ENCODE measurements at regions not wholly inside any gene's neighbourhood (a gene's known extent, or its start where the extent isn't known, plus 50 kb on each side); places are given as distances from the start of the nearest gene placed in this dataset.
A peak's percentile ranks its signal among the peaks of the same experiment; 100 is the strongest.

DNA sequence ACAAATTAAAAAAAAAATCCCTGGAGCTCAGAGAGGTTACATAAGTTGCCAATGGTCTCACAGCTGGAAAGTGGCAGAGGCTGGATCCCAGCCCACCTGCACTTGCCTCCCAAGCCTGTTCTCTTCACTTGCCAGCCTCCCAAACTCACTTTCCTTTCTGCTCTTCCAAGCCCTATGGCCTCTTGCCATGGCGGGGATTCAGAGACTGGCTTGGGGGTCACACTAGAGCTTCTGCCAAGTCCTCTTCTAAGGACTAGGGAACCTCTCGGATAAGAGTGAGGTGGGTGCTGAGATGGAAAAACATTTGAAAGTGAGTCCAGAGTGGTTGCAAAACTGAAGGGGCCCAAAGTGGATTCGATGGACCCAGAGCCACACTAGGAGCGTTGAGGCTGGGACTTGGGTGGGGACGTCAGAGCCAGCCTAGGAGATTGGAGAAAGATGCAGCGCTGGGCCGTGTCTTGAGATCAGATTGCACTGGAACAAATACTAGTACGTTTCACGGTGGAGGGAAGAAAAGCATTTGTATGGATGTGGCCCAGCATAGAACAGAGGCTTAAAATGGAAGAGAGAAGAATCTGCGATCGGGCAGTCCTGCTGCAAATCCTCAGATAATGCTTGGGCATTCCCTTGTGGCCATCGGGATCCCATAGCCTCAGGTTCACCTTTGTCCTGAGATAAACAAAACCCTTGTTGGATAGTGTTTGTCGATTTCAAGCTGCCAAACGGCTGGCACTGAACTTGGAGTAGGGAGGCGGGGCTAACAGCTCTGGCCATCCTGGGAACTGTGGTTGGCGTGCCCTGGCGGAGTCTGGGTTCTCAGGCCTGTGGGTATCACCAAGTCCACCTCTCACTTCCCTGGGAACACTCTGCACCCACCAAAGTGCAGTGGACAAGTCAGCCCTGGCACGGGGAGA, 84.8 kb downstream of the ING1 start:
- peaks cover 10% of the 10 kb centered on the region for H3K4me1 Mint-ChIP-seq
- H3K9me3 Mint-ChIP-seq (ENCODE audit: low read depth), result peaks cover 5% of the 10 kb centered on the region
- no peak for DNase-seq
- peaks cover 66% of the 10 kb centered on the region for H3K27me3 Mint-ChIP-seq
- CTCF ChIA-PET, result no interaction called here
- no peak overlapping the region for H3K4me3 Mint-ChIP-seq
- H3K36me3 Mint-ChIP-seq, result no peaks in the 10 kb centered on the region
- no peak overlapping the region for H3K27ac Mint-ChIP-seq
- ATAC-seq, result no peak

DNA sequence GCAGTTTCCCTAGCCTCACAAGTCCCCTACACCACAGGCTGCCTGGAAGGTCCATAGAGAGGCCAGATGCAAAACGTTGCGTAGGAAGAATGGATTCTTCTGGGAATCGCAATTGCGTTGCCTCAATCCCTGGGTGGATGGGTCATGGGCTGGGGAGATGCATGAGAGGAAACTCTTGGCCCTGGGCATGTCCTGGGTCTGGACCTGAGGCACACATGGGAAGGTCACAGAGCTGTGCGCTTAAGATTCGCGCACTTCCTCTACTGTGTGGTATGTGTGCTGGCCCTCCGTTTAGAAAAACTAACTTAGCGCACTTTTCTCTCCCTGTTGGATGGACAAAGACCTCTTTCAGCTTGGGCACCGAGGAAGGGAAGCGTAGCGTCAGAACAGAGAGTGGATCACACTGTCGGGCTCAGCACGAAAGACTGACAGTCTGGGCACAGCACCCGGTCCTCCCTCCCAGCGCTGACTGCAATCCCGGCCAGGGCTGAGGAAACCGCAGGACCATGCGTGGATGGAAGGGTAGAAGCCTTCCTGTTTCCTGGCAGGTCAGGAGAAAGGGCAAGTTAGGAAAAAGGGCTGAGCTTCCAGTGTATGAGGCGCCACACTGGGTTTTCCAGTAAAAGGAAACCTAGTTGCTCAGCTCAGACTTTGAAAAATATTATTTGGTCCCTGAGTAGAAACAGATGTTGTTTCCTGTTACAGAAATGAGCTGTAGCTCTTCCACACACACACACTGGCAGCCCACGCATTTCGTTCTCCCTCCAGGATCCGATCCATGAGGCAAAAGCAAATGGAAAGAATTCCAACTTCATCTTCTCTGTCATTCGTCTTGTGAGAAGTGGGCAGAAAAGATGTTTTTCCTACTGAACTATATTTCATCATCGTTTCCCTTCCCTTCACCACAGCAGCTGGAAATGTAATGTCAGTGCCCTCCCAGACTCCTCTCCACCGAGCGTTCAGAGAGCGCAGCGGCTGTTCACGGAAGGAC, 86.0 kb downstream of the ING1 start:
- Mint-ChIP-seq H3K9me3 (ENCODE audit: low read depth) (peaks cover 3% of the 10 kb centered on the region), H3K4me3 (peak overlapping the region; percentile 18), H3K36me3 (no peaks in the 10 kb centered on the region), H3K27ac (no peak overlapping the region), H3K27me3 (peaks cover 72% of the 10 kb centered on the region), H3K4me1 (peaks cover 10% of the 10 kb centered on the region)
- CTCF ChIA-PET, result interaction anchor here (0.8 to 1.9 kb wide), 3 partner anchors 18 to 155 kb away, joined by 3 to 4 read pairs (median 3); no protein-coding TSS in a partner anchor
- DNase-seq (no peak), ATAC-seq (no peak)

DNA sequence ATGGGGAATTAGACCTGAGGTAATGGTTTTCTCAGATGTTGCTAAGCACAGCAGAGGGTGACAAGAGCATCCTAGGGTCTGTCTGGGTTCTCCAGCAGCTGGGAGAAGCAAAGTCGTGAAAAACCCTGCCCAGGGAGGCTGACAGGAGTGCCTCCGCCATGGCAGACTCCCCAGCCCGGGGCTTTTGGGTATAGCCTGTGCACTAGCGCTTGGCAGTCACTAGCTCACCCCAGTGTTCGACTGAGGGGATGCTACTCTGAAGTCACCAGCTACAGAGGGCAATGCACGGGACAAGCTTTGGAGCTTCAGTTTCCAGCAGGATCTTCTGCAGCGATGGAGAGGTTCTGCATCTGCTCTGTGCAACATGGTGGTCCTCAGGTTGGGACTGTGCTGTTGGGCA, 87.5 kb downstream of the ING1 start:
- peaks cover 10% of the 10 kb centered on the region for H3K4me1 Mint-ChIP-seq
- H3K4me3 Mint-ChIP-seq, result no peak overlapping the region
- DNase-seq (no peak), ATAC-seq (peak; percentile 57)
- H3K36me3 Mint-ChIP-seq, result no peaks in the 10 kb centered on the region
- CTCF ChIA-PET, result interaction anchor here (0.9 to 1.9 kb wide), 2 partner anchors 117 to 156 kb away, joined by 3 to 4 read pairs; no protein-coding TSS in a partner anchor
- H3K9me3 Mint-ChIP-seq (ENCODE audit: low read depth), result no peaks in the 10 kb centered on the region
- no peak overlapping the region for H3K27ac Mint-ChIP-seq
- H3K27me3 Mint-ChIP-seq, result peaks cover 74% of the 10 kb centered on the region

DNA sequence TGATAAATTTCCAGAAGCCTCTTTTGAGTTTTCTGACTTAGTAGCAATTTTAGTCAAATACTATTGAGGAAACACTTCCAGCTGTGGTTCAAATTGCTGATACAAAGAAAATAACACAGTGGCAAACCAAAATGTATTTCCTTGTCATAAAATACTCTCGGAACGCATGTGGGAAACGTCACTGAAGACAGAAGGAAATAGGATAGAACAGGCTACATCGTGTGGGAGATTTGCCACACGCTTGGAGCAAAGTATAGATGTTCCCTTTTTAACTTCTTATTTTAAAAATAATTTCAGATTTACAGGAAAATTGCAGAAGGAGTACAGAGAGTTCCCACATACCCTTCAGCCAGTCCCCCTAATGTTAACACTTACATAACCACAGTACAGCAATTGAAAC, 88.8 kb downstream of the ING1 start:
- Mint-ChIP-seq H3K4me1 (peaks cover 10% of the 10 kb centered on the region), H3K27ac (no peak overlapping the region), H3K27me3 (peaks cover 66% of the 10 kb centered on the region), H3K9me3 (ENCODE audit: low read depth) (no peaks in the 10 kb centered on the region), H3K4me3 (no peak overlapping the region), H3K36me3 (no peaks in the 10 kb centered on the region)
- CTCF ChIA-PET, result no interaction called here
- DNase-seq, result no peak
- no peak for ATAC-seq

DNA sequence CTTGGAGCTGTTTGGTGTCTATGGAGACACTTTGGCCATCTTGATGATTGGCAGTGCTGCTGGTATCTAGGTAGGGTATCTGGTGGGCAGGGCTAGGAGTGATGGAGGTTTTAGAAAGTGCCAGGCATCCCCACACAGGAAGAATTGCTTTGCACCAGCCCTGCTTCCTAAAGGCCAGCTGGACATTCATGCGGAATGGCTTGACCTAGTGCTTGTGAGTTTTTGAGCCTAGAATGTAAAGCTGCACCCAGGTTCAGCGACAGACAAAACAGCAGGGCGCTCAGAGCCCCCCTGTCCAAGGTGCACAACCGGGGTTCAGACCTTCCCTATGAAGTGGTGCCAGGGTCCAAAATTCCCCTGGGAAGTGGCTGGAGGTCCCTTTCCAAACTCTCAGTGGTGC, 93.1 kb downstream of the ING1 start:
- CTCF ChIA-PET, result interaction anchor here (1.1 kb wide), 1 partner anchor 11 kb away, joined by 3 read pairs; no protein-coding TSS in a partner anchor
- Mint-ChIP-seq H3K27ac (no peak overlapping the region), H3K9me3 (ENCODE audit: low read depth) (no peaks in the 10 kb centered on the region), H3K36me3 (no peaks in the 10 kb centered on the region), H3K4me3 (no peak overlapping the region), H3K4me1 (peaks cover 1% of the 10 kb centered on the region), H3K27me3 (peaks cover 55% of the 10 kb centered on the region)
- no peak for DNase-seq
- no peak for ATAC-seq

DNA sequence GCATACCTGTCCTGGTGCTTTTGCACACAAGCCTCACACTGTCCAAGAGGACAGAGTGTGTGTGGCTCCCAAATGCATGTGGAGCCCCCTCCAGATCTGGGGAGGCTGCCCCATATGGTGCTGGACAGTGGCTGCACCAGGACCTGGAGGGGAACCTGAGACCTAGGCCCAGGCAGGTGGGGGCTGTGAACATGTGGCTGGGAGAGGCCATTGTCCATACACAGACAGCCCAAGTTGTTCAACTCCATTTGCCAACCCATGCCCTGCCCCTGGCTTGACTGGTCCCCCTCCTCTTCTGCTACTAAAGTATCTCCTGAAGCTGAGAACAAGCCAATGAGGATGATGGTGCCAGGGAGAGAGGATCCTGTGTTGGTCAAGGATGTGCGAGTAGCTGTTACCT, 94.0 kb downstream of the ING1 start:
- Mint-ChIP-seq H3K4me1 (peaks cover 4% of the 10 kb centered on the region), H3K4me3 (no peak overlapping the region), H3K36me3 (no peaks in the 10 kb centered on the region), H3K27me3 (peaks cover 57% of the 10 kb centered on the region), H3K9me3 (ENCODE audit: low read depth) (no peaks in the 10 kb centered on the region), H3K27ac (no peak overlapping the region)
- DNase-seq (no peak), ATAC-seq (no peak)
- CTCF ChIA-PET, result no interaction called here

DNA sequence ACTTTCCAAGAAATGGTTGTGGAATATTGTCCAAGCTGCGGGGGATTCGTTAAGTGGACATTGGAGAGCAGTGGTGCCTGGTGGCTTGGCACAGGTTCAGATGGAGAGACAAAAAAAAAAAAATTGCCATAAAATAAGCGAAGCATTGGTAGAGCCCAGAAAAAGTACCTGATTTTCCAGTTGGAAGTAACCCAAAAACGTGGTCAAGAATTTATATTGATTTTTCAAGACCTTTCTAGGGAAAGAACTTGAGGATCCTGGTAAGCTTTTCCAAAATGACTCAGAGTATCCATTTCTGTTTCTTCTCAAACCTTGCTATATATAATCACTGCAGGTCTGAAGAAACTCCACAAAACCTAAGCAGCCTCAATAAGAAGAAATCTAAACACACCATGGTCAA, 94.6 kb downstream of the ING1 start:
- ATAC-seq (no peak), DNase-seq (no peak)
- H3K9me3 Mint-ChIP-seq (ENCODE audit: low read depth), result no peaks in the 10 kb centered on the region
- H3K4me3 Mint-ChIP-seq, result no peak overlapping the region
- CTCF ChIA-PET, result no interaction called here
- no peaks in the 10 kb centered on the region for H3K36me3 Mint-ChIP-seq
- no peak overlapping the region for H3K27ac Mint-ChIP-seq
- H3K27me3 Mint-ChIP-seq, result peaks cover 55% of the 10 kb centered on the region
- peaks cover 4% of the 10 kb centered on the region for H3K4me1 Mint-ChIP-seq

DNA sequence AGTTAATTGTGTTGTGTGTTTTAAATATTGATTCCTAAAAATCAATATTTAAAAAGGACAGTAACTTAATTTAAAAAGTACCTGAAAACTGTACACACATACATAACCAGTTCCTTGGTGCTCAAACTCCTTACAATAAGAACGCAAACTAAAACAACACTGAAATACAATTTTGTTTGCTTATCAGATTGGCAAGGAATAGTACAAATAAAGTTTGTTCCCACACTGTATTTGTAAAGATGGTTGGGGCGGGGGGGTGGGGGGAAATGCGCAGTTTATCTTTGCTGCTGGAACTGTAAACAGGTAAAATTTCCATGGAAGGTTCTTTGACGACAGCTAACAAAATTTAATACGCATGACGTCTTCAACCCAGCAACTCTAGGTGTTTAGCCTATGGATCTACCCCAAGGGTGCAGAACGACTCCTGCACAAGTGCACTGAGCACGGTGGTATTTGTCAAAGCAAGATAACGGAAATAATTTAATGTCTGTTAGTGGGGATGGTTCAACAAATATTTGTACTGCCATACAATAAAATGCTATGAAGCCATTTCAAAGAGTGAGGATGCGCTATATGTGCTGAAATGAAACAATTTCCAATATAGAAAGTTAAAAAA, 96.5 kb downstream of the ING1 start:
- H3K4me1 Mint-ChIP-seq, result peaks cover 4% of the 10 kb centered on the region
- ATAC-seq (no peak), DNase-seq (no peak)
- H3K27ac Mint-ChIP-seq, result no peak overlapping the region
- H3K4me3 Mint-ChIP-seq, result no peak overlapping the region
- H3K9me3 Mint-ChIP-seq (ENCODE audit: low read depth), result no peaks in the 10 kb centered on the region
- CTCF ChIA-PET, result no interaction called here
- H3K36me3 Mint-ChIP-seq, result no peaks in the 10 kb centered on the region
- H3K27me3 Mint-ChIP-seq, result peaks cover 51% of the 10 kb centered on the region

DNA sequence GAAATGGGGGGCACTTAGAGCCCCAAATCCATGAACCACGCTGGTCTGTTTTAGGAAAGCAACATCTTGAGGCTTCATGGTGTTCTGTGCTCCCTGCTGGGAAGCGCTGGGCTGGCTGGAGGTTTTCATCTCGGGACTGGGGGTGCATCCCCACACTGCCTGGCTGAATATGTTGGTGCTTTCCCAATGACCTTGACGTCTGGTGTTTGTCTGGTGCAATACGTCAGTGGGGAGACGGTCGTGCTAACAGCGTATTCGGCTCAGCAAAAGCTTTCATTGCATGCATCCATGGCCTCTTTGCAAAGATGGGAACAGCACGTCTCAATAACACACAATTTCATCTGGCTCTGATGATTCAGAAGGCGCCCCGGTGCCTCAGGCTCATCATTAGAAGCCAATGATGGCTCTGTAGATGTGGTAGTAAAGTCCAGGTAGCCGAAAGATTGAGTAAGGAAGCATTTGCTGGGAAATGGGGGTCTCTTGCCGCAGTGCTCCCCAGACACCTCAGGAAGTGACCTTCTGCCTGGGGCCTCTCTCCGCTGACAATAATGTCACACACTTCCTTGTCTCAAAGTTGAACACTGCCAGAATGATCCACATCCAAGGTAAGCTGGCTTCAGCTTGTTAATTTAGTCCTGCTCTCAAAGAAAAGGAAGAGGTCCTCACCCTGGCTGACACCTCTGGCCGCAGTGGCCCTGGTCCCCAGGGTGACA, 97.7 kb downstream of the ING1 start:
- no peak overlapping the region for H3K27ac Mint-ChIP-seq
- peaks cover 4% of the 10 kb centered on the region for H3K4me1 Mint-ChIP-seq
- DNase-seq (no peak), ATAC-seq (no peak)
- no peaks in the 10 kb centered on the region for H3K9me3 Mint-ChIP-seq (ENCODE audit: low read depth)
- CTCF ChIA-PET, result interaction anchor here (1.5 kb wide), 1 partner anchor 130 kb away, joined by 4 read pairs; no protein-coding TSS in a partner anchor
- no peak overlapping the region for H3K4me3 Mint-ChIP-seq
- H3K27me3 Mint-ChIP-seq, result peaks cover 41% of the 10 kb centered on the region
- no peaks in the 10 kb centered on the region for H3K36me3 Mint-ChIP-seq

DNA sequence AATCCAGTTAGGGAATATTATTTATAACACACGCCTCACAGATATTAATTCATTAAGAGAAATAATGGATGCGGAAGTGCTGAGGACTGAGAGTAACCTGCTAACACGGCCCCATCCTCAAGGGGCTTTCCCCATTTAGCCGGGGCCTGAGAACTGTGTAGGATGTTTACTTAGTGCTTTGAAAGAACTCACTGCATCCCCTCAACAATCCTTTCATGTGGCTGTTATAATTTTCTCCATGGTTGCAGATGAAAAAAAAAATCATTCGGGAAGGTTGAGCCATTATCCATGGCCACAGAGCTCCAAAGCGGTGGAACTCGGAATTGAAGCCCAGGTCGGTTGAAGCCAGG, 98.2 kb downstream of the ING1 start:
- Mint-ChIP-seq H3K4me3 (no peak overlapping the region), H3K27me3 (peaks cover 41% of the 10 kb centered on the region), H3K36me3 (no peaks in the 10 kb centered on the region), H3K9me3 (ENCODE audit: low read depth) (no peaks in the 10 kb centered on the region), H3K4me1 (peaks cover 4% of the 10 kb centered on the region), H3K27ac (no peak overlapping the region)
- ATAC-seq (no peak), DNase-seq (no peak)
- CTCF ChIA-PET, result interaction anchor here (1.5 kb wide), 1 partner anchor 131 kb away, joined by 4 read pairs; no protein-coding TSS in a partner anchor

DNA sequence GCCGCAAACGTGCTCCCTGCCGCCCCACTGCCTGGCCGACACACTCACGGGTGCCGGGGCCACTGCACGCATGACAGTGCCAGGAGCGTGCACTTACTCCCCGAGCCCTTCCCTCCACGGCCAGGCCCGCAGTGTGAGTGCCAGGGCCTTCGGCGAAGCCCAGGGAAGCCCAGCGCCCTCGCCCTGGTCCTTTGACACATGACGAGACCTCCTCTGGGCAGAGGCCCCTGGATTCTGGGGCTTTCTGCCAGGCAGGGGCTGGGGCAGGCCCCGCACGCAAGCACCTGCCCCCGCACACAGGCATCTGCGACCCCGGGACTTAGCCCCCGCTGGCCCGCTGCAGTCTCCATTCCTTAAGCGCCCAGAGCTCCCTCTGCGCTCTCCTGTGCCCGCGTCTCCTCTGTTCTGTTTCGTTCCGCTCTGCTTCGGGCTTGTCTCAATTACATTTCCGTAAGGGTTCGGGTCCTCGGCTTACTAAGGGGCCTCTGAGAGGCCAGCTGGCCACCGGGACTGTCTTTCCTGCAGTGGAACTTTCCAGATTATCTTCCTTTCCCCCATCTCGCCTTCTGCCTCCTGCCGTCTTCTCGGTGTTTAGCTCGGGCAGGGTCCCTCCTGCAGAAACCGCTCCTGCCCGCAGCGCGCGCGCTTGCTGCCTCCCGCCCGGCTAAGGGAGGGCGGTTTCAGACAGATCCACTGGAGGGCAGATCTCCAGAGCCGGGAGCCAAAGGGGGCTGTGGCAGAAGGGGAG, 98.8 kb downstream of the ING1 start:
- Mint-ChIP-seq H3K4me1 (peaks cover 4% of the 10 kb centered on the region), H3K9me3 (ENCODE audit: low read depth) (no peaks in the 10 kb centered on the region), H3K27me3 (peaks cover 41% of the 10 kb centered on the region), H3K36me3 (no peaks in the 10 kb centered on the region), H3K27ac (no peak overlapping the region), H3K4me3 (peak overlapping the region; percentile 17)
- CTCF ChIA-PET, result interaction anchor here (1.5 kb wide), 1 partner anchor 131 kb away, joined by 4 read pairs; no protein-coding TSS in a partner anchor
- DNase-seq (no peak), ATAC-seq (peak; percentile 36)

Measured in activated CD8-positive, alpha-beta memory T cell treated with anti-CD3 and anti-CD28 coated beads, Interleukin-2, amount 10 ng/mL, durations not matched to agents 7 days and 5 days (primary cell).